HEK293 (cell line): ENCODE measurements at regions not wholly inside any gene's neighbourhood (a gene's known extent, or its start where the extent isn't known, plus 50 kb on each side); places are given as distances from the start of the nearest gene placed in this dataset.

Experiments used
- CTCF ChIA-PET: fragments of 350-600 bp; formaldehyde crosslinking; extraction: SDS; loops from one replicate; lab custom pipeline; 2021; ENCODE audit warnings: antibody characterized with exemption; lab: Yijun Ruan, JAX
- POLR2A ChIA-PET: fragments of 300-600 bp; formaldehyde crosslinking; extraction: SDS; loops from one replicate; lab custom pipeline; 2020; ENCODE audit warnings: antibody characterized with exemption, inconsistent platforms; lab: Yijun Ruan, JAX
- H3K27ac ChIP-seq: fragments of 200-500 bp; sonication (Bioruptor generic); 2 replicates; pipeline ENCODE4 v1.5.1; 2014; ENCODE audit warnings: low read depth, low read length, control low read depth, inconsistent platforms; ENCODE audit errors: extremely low read depth
- H3K36me3 ChIP-seq, 2 experiments: fragments of 200-500 bp in 1 of 2; sonication (Bioruptor generic) in 1 of 2; 1 replicate in 1 of 2; 2 replicates in 1 of 2; pipeline ENCODE4 v1.5.1; 2014 to 2017; ENCODE audit warnings: inconsistent platforms in 2 of 2, low read length in 2 of 2; ENCODE audit not compliant: control insufficient read depth in 2 of 2, insufficient read depth in 1 of 2
- H3K4me1 ChIP-seq: fragments of 200-500 bp; sonication (Bioruptor generic); 2 replicates; pipeline ENCODE4 v1.5.1; 2014; ENCODE audit warnings: mild to moderate bottlenecking, low read length, inconsistent platforms; ENCODE audit not compliant: control insufficient read depth, insufficient read depth
- H3K4me3 ChIP-seq: 2 replicates; pipeline ENCODE4 v1.5.1; 2011; ENCODE audit warnings: low read depth, mild to moderate bottlenecking, control low read depth, low read length, moderate library complexity
- H3K9me3 ChIP-seq: fragments of 200-500 bp; sonication (Bioruptor generic); 2 replicates; pipeline ENCODE4 v1.5.1; 2014; ENCODE audit warnings: low read depth, low read length, inconsistent platforms; ENCODE audit not compliant: control insufficient read depth, insufficient read depth
- EGR2 ChIP-seq: fragments of 450-650 bp; formaldehyde crosslinking; IDR thresholded peaks from 2 replicates; pipeline ENCODE4 v1.5.1; 2016; ENCODE audit warnings: low read depth, missing biosample characterization, missing genetic modification characterization
- GLI4 ChIP-seq: fragments of 450-650 bp; formaldehyde crosslinking; IDR thresholded peaks from 2 replicates; pipeline ENCODE4 v1.5.1; 2016; ENCODE audit warnings: missing biosample characterization, missing genetic modification characterization
- PRDM1 ChIP-seq: fragments of 450-650 bp; formaldehyde crosslinking; IDR thresholded peaks from 2 replicates; pipeline ENCODE4; 2016; ENCODE audit warnings: missing biosample characterization, missing genetic modification characterization
- PRDM4 ChIP-seq: fragments of 450-650 bp; formaldehyde crosslinking; IDR thresholded peaks from 2 replicates; pipeline ENCODE4 v1.5.1; 2017; ENCODE audit warnings: missing biosample characterization, missing genetic modification characterization
- SCRT2 ChIP-seq: fragments of 450-650 bp; formaldehyde crosslinking; IDR thresholded peaks from 2 replicates; pipeline ENCODE4 v1.5.1; 2016; ENCODE audit warnings: missing biosample characterization, missing genetic modification characterization
- ZBTB17 ChIP-seq: fragments of 450-650 bp; formaldehyde crosslinking; IDR thresholded peaks from 2 replicates; pipeline ENCODE4 v1.5.1; 2016; ENCODE audit warnings: missing biosample characterization, missing genetic modification characterization
- ZBTB20 ChIP-seq: fragments of 450-650 bp; formaldehyde crosslinking; IDR thresholded peaks from 2 replicates; pipeline ENCODE4 v1.5.1; 2016; ENCODE audit warnings: missing biosample characterization, missing genetic modification characterization
- ZNF324 ChIP-seq: fragments of 450-650 bp; formaldehyde crosslinking; IDR thresholded peaks from 2 replicates; pipeline ENCODE4 v1.5.1; 2016; ENCODE audit warnings: missing biosample characterization, missing genetic modification characterization
- ZNF530 ChIP-seq: fragments of 450-650 bp; formaldehyde crosslinking; IDR thresholded peaks from 2 replicates; pipeline ENCODE4 v1.5.1; 2016; ENCODE audit warnings: low read depth, missing biosample characterization, missing genetic modification characterization
- ZNF639 ChIP-seq: fragments of 450-650 bp; formaldehyde crosslinking; IDR thresholded peaks from 2 replicates; pipeline ENCODE4 v1.5.1; 2016; ENCODE audit warnings: missing biosample characterization, missing genetic modification characterization
- ZNF645 ChIP-seq: fragments of 450-650 bp; formaldehyde crosslinking; IDR thresholded peaks from 2 replicates; pipeline ENCODE4; 2016; ENCODE audit warnings: missing biosample characterization, missing genetic modification characterization
- ZNF658 ChIP-seq: fragments of 450-650 bp; formaldehyde crosslinking; IDR thresholded peaks from 2 replicates; pipeline ENCODE4; 2016; ENCODE audit warnings: missing biosample characterization, missing genetic modification characterization
- ZNF791 ChIP-seq: fragments of 450-650 bp; formaldehyde crosslinking; IDR thresholded peaks from 2 replicates; pipeline ENCODE4 v1.5.1; 2016; ENCODE audit warnings: missing biosample characterization, missing genetic modification characterization
- ZSCAN30 ChIP-seq: fragments of 450-650 bp; IDR thresholded peaks from 2 replicates; pipeline ENCODE4 v1.5.1; 2018; ENCODE audit warnings: missing biosample characterization, mild to moderate bottlenecking, missing genetic modification characterization, moderate library complexity

- no peak for TF ChIP-seq PRDM4 (tag by site-specific recombination)
Measured at GRCh38 chr1:87273291-87273690, 55.4 kb upstream of the LMO4 start (continued).

- CTCF ChIA-PET, result interaction anchor here (0.6 to 1.6 kb wide), 2 partner anchors 18 to 257 kb away, joined by 3 to 6 read pairs; no protein-coding TSS in a partner anchor
- POLR2A ChIA-PET, result no interaction called here
- no peak for TF ChIP-seq ZBTB17 (tag by site-specific recombination)
- TF ChIP-seq ZNF639 (tag by site-specific recombination), result no peak
- TF ChIP-seq PRDM1 (tag by site-specific recombination), result no peak
- no peak for TF ChIP-seq ZNF791 (tag by site-specific recombination)
- no peak for TF ChIP-seq ZNF530 (tag by site-specific recombination)
- TF ChIP-seq, all 188 proteins: peak for 0
- H3K27ac ChIP-seq, result no peak overlapping the region
- no peaks in the 10 kb centered on the region for H3K4me1 ChIP-seq
- no peak overlapping the region for H3K4me3 ChIP-seq
- H3K36me3 ChIP-seq, result no peaks in the 10 kb centered on the region
- H3K9me3 ChIP-seq, result no peaks in the 10 kb centered on the region
Measured at GRCh38 chr1:87274851-87275250, 53.8 kb upstream of the LMO4 start.

- POLR2A ChIA-PET, result no interaction called here
- Histone ChIP-seq H3K27ac (no peak overlapping the region), H3K9me3 (no peaks in the 10 kb centered on the region), H3K36me3 (no peaks in the 10 kb centered on the region), H3K4me3 (no peak overlapping the region), H3K4me1 (no peaks in the 10 kb centered on the region)
- CTCF ChIA-PET, result interaction anchor here (0.8 kb wide), 1 partner anchor 12 kb away, joined by 3 read pairs; no protein-coding TSS in a partner anchor
- no peak for TF ChIP-seq ZBTB20
- no peak for TF ChIP-seq GLI4 (tag by site-specific recombination)
- TF ChIP-seq ZNF791 (tag by site-specific recombination), result no peak
- TF ChIP-seq ZNF658 (tag by site-specific recombination), result no peak
- no peak for TF ChIP-seq ZSCAN30 (tag by site-specific recombination)
- TF ChIP-seq SCRT2 (tag by site-specific recombination), result no peak
- no peak for TF ChIP-seq ZNF645 (tag by site-specific recombination)
- no peak for TF ChIP-seq ZNF324 (tag by site-specific recombination)
- TF ChIP-seq EGR2 (tag by site-specific recombination), result no peak; the same call in 1 of the 2 replicates
Measured at GRCh38 chr1:87278825-87279535, 49.7 kb upstream of the LMO4 start.
